HG02678 (cell line): ENCODE measurements at regions not wholly inside any gene's neighbourhood (a gene's known extent, or its start where the extent isn't known, plus 50 kb on each side); places are given as distances from the start of the nearest gene placed in this dataset.
"Not testable (repeated sequence)": the region's sequence is repeated elsewhere in the genome, so short reads cannot be mapped to it uniquely, and the experiment has no call there.

Experiments used
- ATAC-seq: cut with Tn5 transposase; IDR thresholded peaks from one replicate; pipeline ENCODE4 v1.9.1; 2021; ENCODE audit warnings: mild to moderate bottlenecking, moderate library complexity; ENCODE audit not compliant: unreplicated experiment

DNA sequence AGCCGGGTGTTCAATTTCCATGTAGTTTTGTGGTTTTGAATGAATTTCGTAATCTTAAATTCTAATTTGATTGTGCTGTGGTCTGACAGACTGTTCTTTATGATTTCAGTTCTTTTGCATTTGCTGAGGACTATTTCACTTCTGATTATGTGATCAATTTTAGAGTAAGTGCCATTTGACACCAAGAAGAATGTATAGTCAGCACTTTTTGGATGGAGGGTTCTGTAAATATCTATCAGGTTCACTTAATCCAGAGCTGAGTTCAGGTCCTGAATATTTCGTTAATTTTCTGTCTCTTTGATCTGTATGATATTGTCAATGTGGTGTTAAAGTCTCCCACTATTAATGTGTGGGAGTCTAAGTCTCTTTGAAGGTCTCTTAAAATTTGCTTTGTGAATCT is 944.9 kb downstream of the TLE4 start:
- ATAC-seq = no peak

DNA sequence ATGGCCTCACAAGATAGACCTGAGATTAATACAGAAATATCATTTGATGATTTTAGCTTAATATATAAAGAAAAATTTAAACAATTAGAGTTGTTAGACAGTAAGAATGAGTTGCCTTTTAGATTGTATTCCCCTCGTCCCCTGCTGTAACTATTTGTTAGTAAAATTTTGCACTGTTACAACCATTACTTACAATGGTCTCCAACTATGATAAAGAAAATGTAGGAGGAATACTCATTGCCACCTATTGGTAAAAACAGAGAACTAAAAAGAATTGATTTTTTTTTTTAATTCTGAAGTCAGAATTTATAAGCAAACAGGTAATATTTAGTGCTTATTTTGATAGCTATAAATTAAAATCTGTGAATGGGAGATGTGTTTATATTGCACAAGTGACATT is 937.6 kb downstream of the TLE4 start:
- no peak for ATAC-seq

GRCh38 chr9:80507611-80508010 is 935.8 kb downstream of the TLE4 start:
- ATAC-seq = no peak

DNA sequence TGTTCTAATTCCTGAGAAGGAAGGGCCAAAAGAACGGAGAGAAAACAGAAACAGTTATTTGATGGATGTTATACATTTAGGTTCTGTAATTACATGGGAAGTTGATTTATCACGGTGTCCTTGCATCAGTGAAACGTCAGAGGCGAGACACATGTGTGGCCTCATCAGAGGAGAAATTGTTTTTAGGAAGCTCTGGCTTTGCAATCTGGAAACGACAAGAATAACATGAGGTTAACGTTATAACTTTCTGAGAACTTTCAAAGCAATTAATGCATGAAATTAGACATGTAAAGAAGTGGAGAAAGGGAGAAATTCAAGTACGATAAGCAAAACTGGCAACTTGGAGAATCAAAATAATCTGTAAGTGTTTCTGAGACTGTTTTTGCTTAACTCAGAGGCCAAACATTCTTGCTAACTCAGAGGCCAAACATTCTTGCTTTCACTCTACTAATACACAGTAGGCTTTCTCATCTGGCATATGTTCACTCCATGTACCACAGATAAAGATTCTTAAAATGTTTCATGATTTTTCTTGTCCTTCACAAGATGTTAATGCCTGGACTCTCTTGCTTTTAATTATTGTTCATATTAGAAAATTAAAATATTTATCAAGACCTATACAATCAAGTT is 933.0 kb downstream of the TLE4 start:
- ATAC-seq = no peak

- no peak for ATAC-seq
Measured at GRCh38 chr9:80503671-80504281, 932.0 kb downstream of the TLE4 start.

DNA sequence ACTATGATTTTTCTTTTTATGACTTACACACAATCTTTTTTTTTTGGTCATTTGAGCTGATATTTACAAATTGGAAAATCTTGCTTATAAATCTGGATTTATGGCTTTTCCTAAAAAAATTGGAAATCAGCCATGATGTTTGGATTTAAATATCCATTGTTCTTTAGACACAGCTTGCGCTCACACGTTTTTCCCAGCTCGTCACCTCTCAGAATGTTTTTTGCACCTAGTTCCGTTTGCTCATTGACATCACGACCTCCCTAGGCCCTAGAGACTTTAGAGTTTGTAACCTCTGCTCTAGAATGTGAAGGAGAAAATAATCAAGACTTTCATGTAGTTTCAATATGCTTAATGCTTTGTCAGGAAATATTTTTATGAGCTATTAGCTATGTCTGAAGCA is 930.5 kb downstream of the TLE4 start:
- ATAC-seq = no peak

- no peak for ATAC-seq
Measured at GRCh38 chr9:80501635-80502034, 929.9 kb downstream of the TLE4 start.

DNA sequence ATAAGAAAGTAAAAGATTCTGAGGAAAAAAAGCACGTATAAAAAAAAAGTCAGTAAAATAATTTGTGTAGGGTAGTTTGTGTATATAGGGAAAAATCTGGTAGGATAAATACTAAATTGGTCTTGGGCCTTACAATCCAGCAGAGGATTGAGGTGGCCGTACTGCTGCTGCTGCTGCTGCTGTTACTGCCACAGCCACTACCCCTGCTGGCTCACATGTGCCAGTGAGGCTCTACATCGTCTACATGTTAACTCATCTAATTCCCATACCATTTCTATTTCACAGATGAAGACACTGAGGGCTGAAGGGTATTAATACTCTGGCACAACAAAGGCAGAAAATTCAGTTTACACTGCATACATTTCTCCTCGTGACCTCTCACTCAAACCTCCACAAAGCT is 928.5 kb downstream of the TLE4 start:
- no peak for ATAC-seq

DNA sequence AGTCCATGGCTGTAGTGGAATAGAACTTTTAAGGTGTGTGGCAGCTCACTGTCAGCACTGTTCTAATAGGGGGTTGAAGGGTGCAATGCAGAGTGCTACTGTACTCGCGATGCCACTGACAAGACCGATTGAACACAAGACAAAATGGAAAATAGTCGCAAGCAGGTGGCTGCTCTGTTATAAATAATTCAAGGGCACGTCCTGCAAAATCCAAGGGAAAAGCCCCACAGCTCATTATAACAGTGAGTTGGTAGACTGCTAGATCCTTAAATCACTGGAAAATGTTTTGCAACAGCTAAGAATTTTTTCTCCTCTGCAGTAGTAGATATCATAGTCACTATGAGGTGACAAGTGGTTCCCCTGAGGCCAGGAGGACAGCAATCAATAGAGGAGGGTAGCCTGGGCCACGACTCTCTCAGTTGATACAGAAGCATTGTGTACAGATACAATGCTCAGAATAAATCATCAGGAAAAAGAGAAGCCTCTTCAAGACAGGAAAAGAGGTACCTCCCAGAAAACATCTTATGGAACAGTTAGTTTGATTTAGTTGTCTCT is 926.3 kb downstream of the TLE4 start:
- ATAC-seq = no peak

- ATAC-seq = no peak
Measured at GRCh38 chr9:80496901-80497556, 925.3 kb downstream of the TLE4 start.

- ATAC-seq = no peak
Measured at GRCh38 chr9:80493258-80493657, 921.5 kb downstream of the TLE4 start.

GRCh38 chr9:80492221-80492620 is 920.5 kb downstream of the TLE4 start:
- ATAC-seq = no peak

GRCh38 chr9:80491086-80491696 is 919.4 kb downstream of the TLE4 start:
- no peak for ATAC-seq

GRCh38 chr9:80489329-80489728 is 917.6 kb downstream of the TLE4 start:
- ATAC-seq = no peak

- ATAC-seq = no peak
Measured at GRCh38 chr9:80485420-80486250, 913.9 kb downstream of the TLE4 start.

DNA sequence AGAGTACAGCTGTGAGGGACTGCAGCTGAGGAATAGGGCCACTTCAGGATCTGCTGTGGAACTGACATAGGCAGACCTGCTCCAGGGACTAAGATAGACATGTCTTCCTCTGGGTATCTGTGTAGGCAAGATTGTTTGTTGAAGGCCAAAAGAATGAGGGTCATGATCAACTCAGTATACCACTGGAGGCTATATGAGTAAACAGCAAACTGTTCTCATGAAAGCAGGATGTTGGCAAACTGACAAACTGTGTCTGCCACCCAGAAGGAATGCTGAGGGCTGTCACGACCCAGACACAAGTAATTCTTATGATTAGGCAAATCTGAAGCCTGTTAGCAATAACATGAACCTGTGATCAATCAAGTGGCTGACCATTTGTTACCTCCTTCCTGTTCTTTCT is 910.5 kb downstream of the TLE4 start:
- ATAC-seq = not testable (repeated sequence)

GRCh38 chr9:80467632-80468031 is 895.9 kb downstream of the TLE4 start:
- ATAC-seq = no peak

DNA sequence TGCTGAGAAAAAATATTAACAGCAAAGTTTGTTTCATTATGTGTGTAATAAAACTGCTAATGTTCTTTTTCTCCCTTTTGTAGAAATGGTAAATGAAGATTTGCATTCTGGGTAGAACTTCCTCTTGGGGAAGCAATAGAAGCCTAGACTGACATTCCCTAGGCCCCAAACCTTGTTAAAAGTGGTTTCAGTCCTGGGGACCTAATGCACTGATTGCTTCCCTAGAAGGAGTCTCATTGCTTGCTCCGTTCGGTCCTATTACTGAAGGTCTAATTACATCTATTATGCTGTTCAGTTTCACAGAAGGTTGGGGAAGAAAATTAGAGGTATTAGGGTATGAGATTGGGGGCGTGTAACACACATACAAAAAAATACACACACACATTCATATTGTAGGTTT is 893.8 kb downstream of the TLE4 start:
- no peak for ATAC-seq

GRCh38 chr9:80449513-80449912 is 877.7 kb downstream of the TLE4 start:
- ATAC-seq = no peak

DNA sequence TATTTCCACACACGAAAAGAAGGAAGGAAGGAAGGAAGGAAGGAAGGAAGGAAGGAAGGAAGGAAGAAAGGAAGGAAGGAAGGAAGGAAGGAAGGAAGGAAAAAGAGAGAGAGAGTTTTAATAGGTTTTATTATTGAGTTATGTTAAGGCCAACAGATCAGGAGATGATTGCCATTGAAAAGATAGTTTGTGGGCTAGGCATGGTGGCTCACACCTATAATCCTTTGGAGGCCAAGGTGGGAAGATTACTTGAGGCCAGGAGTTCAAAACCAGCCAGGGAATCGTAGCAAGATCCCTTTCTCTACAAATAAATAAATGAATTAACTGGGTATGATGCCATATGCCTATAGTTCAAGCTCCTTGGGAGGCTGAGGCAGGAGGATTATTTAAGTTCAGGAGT is 877.2 kb downstream of the TLE4 start:
- no peak for ATAC-seq

GRCh38 chr9:80447876-80448275 is 876.1 kb downstream of the TLE4 start:
- ATAC-seq = no peak
